ENCODE measurements at regions not wholly inside any gene's neighbourhood (a gene's known extent, or its start where the extent isn't known, plus 50 kb on each side); places are given as distances from the start of the nearest gene placed in this dataset.
A peak's percentile ranks its signal among the peaks of the same experiment; 100 is the strongest.
"Not testable (repeated sequence)": the region's sequence is repeated elsewhere in the genome, so short reads cannot be mapped to it uniquely, and the experiment has no call there.

GRCh38 chr14:89537911-89538310 is 120.9 kb upstream of the FOXN3 start:
- no peak for DNase-seq (ENCODE audit: extremely low read depth in 1 of 2, low read depth in 1 of 2)

GRCh38 chr14:89534902-89535685 is 118.1 kb upstream of the FOXN3 start:
- DNase-seq (ENCODE audit: extremely low read depth in 1 of 2, low read depth in 1 of 2) = no peak

DNA sequence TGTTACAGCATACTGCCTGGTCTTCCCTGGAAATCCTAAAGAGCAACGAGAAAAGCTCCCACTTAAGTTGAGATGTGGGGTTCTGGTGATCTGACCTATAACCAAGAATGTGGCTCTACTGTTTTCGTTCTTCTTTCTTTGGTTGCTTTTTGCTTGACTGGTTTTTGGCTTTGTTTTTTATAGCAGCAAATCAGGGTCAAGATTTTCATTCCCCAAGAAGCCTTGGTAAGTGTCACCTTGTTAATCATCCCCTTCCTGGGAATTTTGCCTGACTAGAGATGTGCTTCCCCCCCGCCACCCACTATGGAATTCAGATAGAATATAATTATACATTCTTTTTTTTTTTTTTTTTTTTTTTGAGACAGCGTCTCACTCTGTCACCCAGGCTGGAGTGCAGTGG is 116.7 kb upstream of the FOXN3 start:
- no peak for DNase-seq (ENCODE audit: extremely low read depth in 1 of 2, low read depth in 1 of 2)

DNA sequence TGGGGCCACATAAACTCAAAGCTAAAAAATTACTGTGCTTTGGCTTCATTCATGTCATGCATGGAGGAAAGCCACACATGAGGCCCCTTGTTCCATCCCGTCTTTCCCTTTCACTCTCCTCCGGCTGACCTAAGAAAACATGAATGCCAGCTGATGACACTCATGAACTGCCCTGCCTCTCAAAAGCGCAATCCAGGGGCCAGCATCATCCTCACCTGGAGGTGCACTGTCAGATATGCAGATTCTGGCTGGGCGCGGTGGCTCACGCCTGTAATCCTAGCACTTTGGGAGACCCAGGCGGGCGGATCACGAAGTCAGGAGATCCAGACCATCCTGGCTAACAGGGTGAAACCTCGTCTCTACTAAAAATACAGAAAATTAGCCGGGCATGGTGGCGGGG is 116.1 kb upstream of the FOXN3 start:
- no peak for DNase-seq (ENCODE audit: extremely low read depth in 1 of 2, low read depth in 1 of 2)

- no peak for DNase-seq (ENCODE audit: extremely low read depth in 1 of 2, low read depth in 1 of 2)
These were observed 114.8 kb upstream of the FOXN3 start for GRCh38 chr14:89531661-89532335.

- no peak for DNase-seq (ENCODE audit: extremely low read depth in 1 of 2, low read depth in 1 of 2)
These were observed 108.1 kb upstream of the FOXN3 start for GRCh38 chr14:89524990-89525667.

DNA sequence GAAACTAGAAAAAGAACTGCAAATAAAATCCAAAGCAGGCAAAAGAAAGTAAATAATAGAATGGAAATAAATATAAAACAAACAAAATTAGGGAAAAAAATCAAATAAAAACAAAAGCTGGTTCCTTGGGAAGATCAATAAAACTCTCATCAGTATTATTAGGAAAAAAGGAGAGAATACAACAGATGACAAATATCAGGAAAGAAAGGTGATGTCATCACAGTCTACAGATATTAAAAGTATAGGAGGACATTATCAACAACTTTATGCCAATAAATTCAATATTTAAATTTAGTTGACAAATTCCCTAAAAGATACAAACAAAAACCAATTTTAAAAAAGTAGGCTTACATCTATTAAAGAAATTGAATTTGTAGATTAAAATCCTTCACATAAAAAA is 107.4 kb upstream of the FOXN3 start:
- no peak for DNase-seq (ENCODE audit: extremely low read depth in 1 of 2, low read depth in 1 of 2)

DNA sequence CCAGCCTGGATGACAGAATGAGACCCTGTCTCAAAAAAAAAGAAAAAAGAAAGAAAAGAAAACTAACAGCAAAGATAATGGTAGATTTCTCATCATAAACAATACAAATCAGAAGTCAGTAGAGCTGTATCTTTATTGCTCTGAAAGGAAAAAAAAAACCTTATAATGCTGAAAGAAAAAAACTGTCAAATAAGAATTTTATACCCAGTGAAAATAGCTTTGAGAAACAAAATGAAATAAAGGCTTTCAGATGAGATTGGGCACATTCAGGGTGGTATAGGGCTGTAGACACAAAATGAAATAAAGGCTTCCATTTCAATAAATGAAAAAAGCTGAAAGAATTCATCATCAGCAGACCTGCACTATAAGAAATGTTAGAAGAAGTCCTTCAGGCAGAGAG is 105.0 kb upstream of the FOXN3 start:
- DNase-seq (ENCODE audit: extremely low read depth in 1 of 2, low read depth in 1 of 2) = no peak

DNA sequence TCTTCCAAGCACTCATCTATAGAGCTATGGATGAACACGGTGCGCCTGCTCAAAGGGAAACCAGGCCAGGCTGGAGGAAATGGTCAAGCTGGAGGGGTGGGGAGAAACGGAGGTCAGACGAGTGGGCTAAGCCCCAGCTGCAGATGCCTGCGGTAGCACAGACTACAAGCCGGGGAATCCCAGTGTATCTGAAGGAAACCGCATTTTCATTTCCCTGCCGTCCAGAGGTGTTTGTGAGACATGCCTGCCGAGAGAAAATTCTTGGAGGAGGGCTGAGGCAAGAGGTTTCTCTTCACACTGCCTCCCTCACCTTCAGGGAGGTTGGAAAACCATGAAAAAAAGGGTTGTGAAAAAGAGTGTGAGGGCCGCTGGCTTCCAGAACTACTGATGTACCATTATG is 102.0 kb upstream of the FOXN3 start:
- DNase-seq (ENCODE audit: extremely low read depth in 1 of 2, low read depth in 1 of 2) = no peak

GRCh38 chr14:89516173-89516572 is 99.1 kb upstream of the FOXN3 start:
- DNase-seq (ENCODE audit: extremely low read depth in 1 of 2, low read depth in 1 of 2) = no peak

DNA sequence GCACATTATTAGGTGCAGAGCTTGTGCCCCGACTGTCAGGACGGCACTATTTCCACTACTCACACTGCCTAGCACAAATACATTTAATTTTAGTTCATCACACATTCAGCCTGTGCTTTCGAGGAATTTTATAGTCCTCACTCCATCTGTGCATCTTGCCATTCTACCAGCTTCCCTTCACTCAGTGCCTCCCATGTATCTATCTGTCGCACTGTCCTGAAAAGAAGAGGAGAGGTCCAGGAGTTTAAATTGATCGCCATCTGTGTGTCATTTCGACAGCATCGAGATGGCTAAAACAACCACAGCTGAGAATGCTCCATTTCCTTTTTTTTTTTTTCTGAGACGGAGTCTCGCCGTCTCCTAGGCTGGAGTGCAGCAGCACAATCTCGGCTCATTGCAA is 97.6 kb upstream of the FOXN3 start:
- no peak for DNase-seq (ENCODE audit: extremely low read depth in 1 of 2, low read depth in 1 of 2)

DNA sequence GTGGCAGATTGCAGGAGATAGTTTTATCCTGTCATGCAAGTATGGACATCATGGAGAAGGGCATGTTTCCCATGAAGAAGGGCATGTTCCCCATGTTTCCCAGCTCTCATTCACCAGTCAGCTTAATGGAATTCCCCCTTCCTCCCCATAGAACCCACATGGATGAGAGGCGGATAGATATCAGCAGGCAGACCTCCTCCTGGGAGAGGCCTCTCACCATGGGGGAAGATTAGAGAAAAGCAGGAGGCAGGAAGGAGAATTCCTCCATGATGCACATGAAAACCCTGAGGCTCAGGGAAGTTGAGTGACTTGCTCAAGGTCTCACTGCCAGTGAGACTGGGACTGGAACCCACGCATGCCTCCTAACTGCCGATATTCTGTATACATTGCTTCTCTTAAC is 92.9 kb upstream of the FOXN3 start:
- no peak for DNase-seq (ENCODE audit: extremely low read depth in 1 of 2, low read depth in 1 of 2)

- no peak for DNase-seq (ENCODE audit: extremely low read depth in 1 of 2, low read depth in 1 of 2)
These were observed 91.8 kb upstream of the FOXN3 start for GRCh38 chr14:89508863-89509262.

DNA sequence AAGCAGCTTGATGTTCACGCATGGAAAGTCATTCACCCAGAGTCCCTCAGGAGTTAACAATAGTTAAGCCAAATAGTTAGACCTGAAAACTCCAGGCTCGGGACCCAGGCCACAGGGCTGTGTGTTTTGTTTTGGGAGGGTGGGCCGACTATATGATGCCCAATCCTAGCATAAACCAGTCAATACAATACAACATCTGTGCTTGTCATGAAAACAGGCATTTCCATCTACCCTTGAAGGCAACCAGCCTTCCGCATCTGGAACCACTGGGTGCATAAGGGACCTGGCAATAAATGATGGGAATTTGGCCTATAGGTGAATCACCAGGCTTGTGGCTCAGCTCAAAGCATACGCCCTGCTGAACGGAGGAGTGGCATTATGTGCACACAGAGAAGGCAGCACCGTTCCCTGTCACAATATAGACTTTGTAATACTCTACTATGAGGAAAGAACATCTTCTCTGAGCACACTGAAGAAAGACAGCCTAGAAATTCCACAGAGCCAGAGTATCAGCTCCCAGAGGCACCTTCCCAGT is 91.0 kb upstream of the FOXN3 start:
- no peak for DNase-seq (ENCODE audit: extremely low read depth in 1 of 2, low read depth in 1 of 2)

DNA sequence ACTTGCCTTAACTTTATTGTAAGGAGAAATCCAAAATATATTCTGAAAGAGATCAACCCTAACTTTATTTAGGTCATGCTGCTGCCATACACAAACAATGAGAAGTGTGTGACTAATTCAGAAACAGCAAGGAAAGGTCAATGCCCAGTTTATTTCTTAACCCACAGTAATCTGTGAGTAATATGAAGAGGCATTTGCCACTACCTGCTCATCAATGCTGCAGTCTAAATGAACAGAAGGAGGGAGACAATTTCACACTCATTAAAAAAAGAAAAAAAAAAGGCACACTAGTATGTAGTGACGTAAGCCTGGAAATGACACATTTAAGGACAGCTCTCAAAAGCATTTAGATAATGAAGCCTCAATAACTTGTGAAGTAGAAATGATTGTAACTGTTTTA is 90.5 kb upstream of the FOXN3 start:
- no peak for DNase-seq (ENCODE audit: extremely low read depth in 1 of 2, low read depth in 1 of 2)

GRCh38 chr14:89506891-89507452 is 89.9 kb upstream of the FOXN3 start:
- not testable (repeated sequence) for DNase-seq (ENCODE audit: extremely low read depth in 1 of 2, low read depth in 1 of 2)

DNA sequence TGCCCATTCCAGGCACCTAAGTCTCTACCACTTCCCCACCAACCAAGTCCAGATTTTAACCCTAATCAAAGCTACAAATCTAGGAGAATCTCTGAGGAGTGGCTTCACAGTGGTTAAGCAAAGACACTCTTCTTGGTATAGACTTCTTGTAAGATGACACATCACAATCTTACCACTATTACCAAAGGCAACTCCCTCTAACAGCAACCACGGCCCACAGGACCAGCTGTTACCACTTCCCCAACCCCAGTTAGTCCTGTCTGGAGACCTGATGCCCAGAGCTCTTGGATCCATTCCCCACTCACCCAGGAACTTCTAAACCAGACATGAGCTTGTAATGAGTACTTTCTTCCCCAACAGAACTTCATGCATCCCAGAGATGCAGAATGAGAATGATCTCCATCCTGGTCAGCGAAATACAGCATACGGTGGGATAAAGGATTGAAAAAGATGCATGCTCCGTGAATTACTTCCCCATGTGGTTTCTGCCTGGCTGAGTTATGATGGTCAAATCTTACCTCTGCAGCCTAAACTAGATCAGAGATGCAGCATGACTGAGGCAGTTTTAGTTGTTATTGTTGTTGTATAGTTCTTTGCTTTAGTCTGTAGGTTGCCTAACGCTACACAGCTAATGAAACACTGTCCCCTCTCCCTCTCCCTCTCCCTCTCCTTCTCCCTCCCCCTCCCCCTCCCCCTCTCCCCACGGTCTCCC is 87.7 kb upstream of the FOXN3 start:
- peak; percentile 21 to 25 for DNase-seq (ENCODE audit: extremely low read depth in 1 of 2, low read depth in 1 of 2)

- DNase-seq (ENCODE audit: extremely low read depth in 1 of 2, low read depth in 1 of 2) = no peak
These were observed 87.1 kb upstream of the FOXN3 start for GRCh38 chr14:89504091-89504490.

- DNase-seq (ENCODE audit: extremely low read depth in 1 of 2, low read depth in 1 of 2) = no peak
These were observed 86.5 kb upstream of the FOXN3 start for GRCh38 chr14:89503431-89503996.

DNA sequence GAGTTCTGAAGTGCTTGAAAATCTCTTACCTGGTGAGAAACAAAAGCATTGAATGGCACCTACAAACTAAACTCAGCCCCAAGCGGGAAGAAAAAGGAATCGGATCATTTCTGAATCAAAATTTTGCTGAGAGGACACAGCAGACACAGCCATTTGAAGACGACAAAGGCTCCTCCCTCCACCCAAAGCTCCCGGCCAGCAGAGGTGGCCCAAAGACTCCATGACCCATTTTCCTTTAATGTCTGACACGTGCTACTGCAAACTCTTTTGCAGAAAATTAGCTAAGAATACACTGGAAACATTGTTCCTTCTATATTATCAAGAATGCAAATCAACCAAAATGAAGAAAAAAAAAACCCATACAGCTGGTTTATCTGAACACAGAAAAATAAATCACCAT is 85.9 kb upstream of the FOXN3 start:
- DNase-seq (ENCODE audit: extremely low read depth in 1 of 2, low read depth in 1 of 2) = no peak
